ENCODE measurements at regions not wholly inside any gene's neighbourhood (a gene's known extent, or its start where the extent isn't known, plus 50 kb on each side); places are given as distances from the start of the nearest gene placed in this dataset.
"Not testable (repeated sequence)": the region's sequence is repeated elsewhere in the genome, so short reads cannot be mapped to it uniquely, and the experiment has no call there.

DNA sequence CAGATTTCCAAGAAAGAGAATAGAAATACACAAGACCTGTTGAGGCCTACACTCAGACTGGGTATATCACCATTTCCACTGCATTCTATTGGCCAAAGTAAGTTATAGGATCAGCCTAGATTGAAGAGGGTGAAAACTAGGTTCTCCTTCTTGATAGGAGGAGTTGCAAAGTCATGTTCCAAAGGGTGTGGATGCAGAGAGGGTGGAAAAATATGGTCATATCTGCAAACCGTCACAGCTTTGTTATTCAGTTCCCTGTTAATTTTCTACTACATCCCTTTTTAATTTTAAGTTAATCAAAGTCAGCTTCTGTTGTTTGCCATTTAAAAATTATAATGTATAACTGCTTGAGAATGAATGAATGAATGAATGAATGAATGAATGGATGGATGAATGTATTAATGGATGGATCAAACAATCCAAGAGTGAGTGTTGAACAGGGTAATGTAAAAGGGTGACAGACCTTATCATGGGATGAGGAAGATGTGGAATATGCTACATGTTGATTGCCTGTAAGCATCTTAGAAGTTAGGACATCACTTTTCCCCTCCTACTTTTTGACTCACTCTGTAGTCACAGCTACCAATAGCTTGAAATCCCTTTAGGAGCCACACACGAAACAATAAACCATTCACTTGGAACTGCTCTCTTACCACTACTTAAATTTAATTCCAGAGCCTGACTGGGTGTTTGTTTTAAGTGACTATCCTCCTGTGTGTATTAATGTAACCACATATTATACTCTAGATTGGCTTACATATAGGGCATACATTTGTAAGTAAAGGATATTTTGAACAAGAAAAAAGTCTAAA is 121.5 kb downstream of the CCDC34 start:
- peak; percentile 58 for DNase-seq

- DNase-seq: peak; percentile 86
Observed at GRCh38 chr11:27239305-27239942, 123.6 kb downstream of the CCDC34 start.

- DNase-seq: no peak
Observed at GRCh38 chr11:27238811-27239210, 124.2 kb downstream of the CCDC34 start.

DNA sequence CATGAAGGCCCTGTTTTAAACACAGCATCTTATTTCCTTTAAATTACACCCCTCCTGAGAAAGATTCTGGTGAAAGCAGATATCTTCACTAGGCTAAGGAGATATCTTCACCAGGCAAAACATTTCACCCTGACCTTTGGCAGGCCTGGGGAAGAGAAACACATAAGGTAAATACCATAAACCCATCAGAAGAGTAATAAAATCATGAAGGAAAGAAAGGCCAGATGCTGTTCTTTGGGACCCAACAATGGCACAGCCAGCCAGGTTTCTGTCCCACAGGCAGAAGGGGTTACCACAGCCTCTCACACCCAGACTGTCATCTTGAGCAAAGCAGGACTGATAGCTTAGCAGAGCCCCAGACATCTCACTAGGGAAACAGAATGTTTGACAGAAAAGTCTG is 125.4 kb downstream of the CCDC34 start:
- DNase-seq: no peak

GRCh38 chr11:27234961-27235360 is 128.1 kb downstream of the CCDC34 start:
- DNase-seq: no peak

GRCh38 chr11:27234043-27234668 is 128.9 kb downstream of the CCDC34 start:
- DNase-seq: peak; percentile 48

GRCh38 chr11:27233654-27234042 is 129.4 kb downstream of the CCDC34 start:
- no peak for DNase-seq

DNA sequence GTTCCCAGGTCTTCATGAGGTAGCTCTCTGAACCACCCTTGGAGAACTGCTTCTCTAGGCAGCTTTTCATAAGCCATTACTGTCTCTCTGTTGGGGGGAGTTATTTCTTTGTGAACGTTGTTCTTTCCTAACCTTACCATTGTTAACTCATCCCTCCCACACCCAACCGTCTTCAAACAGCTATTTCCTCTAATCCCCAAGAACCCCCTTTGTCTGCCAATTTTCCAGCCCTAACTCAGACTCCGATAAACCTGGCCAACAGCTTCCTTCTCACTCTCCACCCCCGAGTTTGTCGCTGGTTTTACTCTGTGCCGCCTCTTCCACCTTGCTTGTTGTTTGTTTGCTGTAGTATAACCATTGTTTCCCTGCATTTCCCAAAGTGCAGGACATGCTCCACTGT is 131.5 kb downstream of the CCDC34 start:
- DNase-seq: peak; percentile 43

DNA sequence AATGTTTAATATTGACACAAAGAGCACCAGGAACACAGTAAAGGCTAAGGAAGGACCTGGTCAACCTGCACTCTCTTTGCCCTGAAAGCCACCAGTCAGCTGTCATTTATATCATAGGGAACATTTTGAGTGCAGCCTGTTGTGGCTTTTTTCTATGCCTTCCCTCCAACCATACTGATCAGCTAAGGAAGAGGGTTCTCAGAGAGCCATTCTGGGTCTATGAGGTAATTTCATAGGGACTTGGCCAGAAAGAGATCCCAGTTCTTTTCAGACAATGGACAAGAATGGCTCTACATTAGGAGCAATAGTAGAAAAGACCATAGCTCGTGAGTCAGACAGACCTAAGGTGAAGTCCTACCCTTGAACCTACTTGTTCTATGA is 132.8 kb downstream of the CCDC34 start:
- DNase-seq: no peak

- peak; percentile 85 for DNase-seq
Observed at GRCh38 chr11:27229511-27230191, 133.4 kb downstream of the CCDC34 start.

DNA sequence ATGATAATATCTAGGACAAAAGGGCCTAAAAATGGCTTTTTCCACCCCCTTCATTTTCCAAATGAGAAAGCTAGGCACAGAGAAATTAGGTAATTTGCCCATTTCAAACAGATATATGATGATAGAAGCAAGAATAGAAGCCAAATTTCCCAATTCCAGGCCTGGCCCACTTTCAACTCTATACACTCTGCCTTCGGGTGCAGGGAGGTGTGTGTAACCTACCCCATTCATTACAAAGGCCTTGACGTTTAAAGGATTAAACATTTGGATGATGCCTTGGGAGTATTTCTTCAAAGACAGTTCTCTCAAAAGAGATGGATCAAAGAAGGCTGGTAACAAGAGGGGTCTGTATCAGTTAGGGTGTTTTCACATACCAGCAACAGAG is 134.1 kb downstream of the CCDC34 start:
- no peak for DNase-seq

- DNase-seq: no peak
Observed at GRCh38 chr11:27228232-27228905, 134.6 kb downstream of the CCDC34 start.

DNA sequence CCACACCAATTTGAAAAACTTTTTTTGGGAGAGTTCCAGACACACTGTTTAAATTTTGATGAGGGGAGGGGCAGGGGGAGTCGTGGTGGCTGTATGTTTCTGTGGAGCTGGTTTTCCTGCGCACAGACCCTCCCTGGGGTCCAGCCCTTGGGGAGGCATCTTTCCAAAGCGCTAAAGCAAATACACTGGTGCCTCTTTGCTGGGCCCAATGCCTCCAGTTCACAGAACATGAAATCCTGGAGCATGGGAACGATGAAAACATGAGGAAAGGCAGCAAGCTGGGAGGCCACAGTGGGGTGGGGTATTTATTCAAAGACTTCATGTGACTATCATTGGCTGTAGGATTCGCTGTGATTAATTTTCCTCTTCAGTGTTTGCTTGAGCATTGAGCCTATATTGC is 135.3 kb downstream of the CCDC34 start:
- peak; percentile 55 for DNase-seq

DNA sequence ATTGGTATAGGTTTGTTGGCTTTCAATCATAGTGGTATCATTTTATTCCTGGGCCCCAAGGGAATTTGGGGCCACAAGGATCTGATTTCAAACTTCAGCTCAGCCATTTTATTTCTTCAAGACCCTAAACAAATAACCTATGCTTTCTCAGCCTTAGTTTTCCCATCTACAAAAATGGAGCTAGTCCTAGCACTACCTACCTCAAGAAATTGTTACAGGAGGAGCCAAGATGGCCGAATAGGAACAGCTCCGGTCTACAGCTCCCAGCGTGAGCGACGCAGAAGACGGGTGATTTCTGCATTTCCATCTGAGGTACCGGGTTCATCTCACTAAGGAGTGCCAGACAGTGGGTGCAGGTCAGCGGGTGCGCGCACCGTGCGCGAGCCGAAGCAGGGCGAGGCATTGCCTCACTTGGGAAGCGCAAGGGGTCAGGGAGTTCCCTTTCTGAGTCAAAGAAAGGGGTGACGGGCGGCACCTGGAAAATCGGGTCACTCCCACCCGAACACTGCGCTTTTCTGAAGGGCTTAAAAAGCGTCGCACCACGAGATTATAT is 143.5 kb downstream of the CCDC34 start:
- DNase-seq: not testable (repeated sequence)

DNA sequence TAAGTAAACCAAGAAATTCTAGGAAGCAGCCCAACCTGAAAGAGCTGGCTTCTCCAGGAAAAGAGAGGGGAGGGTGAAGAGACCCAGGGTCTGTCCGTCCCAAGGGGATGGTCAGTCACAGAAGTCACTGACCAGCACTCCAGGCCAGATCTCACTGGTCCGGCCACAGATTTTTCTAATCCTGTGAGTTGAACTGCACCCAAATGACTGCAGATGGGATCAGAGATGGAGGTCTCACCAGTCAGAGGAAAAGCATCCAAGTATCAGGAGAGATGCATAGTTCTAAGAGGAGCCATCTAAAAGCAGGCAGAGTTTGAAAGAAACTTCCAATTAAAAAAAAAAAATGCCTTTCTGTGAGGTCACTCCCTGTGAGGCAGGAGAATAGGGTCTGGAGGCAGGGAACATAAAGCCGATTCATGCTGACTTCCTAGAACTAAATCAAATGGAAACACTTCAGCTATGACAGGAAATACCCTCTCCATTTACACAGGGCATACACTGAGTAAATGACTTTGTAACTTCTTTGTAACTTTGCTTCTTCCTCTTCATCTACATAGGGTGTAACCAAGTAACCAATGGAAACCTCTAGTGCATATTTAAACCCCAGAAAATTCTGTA is 144.5 kb downstream of the CCDC34 start:
- DNase-seq: peak; percentile 60

- DNase-seq: peak; percentile 60
Observed at GRCh38 chr11:27217948-27218420, 145.0 kb downstream of the CCDC34 start.

GRCh38 chr11:27217496-27217895 is 145.5 kb downstream of the CCDC34 start:
- no peak for DNase-seq

DNA sequence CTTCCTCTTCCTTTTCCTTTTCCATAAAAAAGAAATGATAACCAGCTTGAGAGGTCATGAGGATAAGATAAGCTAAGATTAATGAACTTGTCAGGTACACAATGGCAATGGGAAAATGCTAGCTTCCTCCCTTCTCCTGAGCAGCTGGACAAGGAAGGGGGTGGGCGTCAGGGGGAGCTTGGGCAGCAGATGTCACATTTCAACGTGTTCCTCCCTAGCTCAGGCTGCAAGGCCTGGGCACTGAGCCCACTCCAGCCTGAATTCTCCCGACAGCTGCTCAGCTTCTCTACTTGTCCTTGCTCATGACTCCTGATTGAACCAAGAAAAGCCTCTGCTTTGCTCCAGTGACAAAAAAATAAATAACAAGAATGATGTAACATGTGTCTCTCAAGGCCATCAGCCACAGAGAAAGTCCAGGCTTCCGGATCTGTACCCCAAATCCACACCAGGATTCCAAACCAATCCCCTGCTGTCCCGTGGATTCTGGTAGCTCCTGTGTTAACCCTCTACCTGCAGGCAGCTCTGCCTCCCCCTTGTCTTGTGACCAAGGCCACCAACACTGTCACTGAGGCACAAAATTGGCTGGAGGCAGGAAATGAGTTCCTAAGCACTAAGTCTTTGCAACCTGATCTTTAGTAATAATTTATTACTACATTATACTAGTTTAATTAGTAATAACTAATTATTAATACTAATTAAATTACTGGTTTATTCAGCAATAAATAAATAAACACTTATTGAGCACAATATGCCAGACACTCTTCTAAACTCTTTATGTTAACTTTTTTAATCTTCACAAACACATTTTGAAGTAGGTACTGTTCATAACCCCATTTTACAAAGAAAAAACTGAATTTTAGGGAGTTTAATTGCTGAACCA is 146.5 kb downstream of the CCDC34 start:
- peak; percentile 79 for DNase-seq

- no peak for DNase-seq
Observed at GRCh38 chr11:27215471-27216269, 147.3 kb downstream of the CCDC34 start.

All from skin of body (tissue), 1 donor.